ENCODE measurements at regions not wholly inside any gene's neighbourhood (a gene's known extent, or its start where the extent isn't known, plus 50 kb on each side); places are given as distances from the start of the nearest gene placed in this dataset.

DNA sequence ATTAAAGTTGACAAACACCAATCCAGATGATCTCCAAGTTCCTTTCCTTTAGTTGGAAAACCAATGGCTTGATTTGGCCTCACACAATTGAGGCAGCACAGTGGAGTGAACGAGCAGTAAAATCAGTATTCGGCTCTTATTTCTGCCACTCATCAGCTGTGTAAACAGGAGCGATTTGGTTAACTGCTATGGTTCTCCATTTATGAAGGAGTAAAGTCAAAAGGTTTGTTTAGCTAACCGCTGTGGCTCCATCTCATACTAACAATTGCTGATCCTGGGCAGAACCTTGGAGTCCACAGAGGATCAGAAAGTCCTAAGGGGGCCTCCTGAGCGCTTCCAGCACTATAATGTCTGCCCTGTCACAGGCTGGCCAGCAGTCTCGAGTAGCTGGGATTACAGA, 54.5 kb upstream of the EXOC1L start:
- TF ChIP-seq, protein P1, sequence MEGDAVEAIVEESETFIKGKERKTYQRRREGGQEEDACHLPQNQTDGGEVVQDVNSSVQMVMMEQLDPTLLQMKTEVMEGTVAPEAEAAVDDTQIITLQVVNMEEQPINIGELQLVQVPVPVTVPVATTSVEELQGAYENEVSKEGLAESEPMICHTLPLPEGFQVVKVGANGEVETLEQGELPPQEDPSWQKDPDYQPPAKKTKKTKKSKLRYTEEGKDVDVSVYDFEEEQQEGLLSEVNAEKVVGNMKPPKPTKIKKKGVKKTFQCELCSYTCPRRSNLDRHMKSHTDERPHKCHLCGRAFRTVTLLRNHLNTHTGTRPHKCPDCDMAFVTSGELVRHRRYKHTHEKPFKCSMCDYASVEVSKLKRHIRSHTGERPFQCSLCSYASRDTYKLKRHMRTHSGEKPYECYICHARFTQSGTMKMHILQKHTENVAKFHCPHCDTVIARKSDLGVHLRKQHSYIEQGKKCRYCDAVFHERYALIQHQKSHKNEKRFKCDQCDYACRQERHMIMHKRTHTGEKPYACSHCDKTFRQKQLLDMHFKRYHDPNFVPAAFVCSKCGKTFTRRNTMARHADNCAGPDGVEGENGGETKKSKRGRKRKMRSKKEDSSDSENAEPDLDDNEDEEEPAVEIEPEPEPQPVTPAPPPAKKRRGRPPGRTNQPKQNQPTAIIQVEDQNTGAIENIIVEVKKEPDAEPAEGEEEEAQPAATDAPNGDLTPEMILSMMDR (IDR thresholded peaks at IDR 0.05; ENCODE audit: low read depth, low read length), result no peak
- DNase-seq (ENCODE audit: extremely low read depth, low read depth), result no peak

GRCh38 chr4:55768291-55768690, 51.3 kb upstream of the EXOC1L start:
- TF ChIP-seq, protein P1 (IDR thresholded peaks at IDR 0.05; ENCODE audit: low read depth, low read length), result no peak

More at GRCh38 chr4:55768291-55768690, 51.3 kb upstream of the EXOC1L start:
- DNase-seq (ENCODE audit: extremely low read depth, low read depth), result peak; percentile 12
